NCI-H510A (cell line): ENCODE measurements at regions not wholly inside any gene's neighbourhood (a gene's known extent, or its start where the extent isn't known, plus 50 kb on each side); places are given as distances from the start of the nearest gene placed in this dataset.

Source experiments
- DNase-seq: peaks from one replicate; lab custom pipeline; 2025; lab: John Stamatoyannopoulos, UW

DNA sequence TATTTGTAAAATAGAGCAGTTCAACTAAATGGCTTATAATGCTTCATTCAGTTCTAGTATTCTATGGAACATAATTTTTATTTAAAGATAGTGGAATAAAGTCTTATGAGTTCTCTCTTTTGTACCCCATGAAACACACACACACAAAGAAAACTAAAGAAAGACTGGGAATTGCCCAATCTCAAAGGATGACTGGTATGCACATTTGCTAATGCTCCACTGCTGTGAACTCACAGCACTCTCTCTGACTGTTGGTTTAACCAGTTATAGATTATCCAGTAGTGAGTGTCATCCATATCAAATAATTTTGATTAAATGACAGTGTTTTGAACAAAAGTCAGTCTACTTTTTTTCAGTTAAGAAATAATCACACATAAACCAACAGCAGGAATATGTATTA lies 1082.4 kb upstream of the B3GALT2 start:
- no peak for DNase-seq

DNA sequence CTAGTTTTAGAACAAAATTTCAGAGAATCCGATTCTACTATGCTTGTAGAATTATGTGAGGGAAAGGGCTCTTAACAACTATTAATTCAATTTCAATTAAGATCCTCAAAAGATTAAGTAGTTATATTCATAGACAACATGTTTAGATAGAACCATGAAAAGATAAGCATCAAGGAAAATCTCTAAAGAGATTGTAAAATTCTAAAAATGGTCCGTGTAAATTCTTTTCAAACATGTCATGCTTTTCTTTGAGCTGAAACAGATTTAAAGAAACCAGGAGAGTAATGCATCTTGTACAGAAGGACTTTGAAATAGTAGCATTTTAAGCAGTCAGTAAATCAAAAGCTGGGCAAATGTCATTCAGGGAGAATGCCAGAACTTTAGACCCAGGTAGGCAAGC lies 1080.6 kb upstream of the B3GALT2 start:
- no peak for DNase-seq

DNA sequence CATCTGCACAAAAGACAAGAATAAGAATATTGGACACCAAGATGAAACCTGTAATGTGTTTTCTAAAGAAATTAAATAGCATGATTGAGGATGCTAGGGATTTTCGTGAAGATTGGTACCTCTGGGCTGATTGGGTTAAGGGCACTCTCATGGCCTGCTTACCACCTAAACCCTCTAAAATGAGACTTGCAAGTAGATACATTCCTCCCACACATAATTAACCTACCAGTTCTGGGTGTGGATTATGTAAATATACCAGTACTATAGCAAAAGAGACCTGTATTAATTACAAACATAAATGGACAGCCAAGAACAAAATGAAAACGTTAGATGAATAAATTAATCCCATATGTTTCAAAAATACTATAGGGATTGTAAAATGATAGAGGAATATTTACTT lies 1069.6 kb upstream of the B3GALT2 start:
- no peak for DNase-seq

DNA sequence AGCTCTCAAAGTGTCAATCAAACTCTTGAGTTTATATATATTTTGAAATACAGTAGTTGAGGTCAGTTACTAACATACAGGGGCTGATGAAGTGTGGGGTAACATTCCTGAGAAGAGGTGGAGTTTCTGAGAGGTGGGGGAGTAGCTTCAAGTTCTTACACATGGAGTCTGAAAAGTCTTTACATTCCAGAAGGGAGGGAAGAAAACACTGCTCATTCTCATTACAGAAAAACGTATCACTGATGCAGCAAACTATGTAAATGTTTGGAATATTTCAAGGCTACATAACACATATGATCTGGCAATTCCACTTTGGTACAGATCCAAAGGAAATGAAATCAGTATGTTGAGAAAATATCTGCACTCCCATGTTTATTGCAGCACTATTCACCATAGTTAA lies 1065.8 kb upstream of the B3GALT2 start:
- DNase-seq: no peak

DNA sequence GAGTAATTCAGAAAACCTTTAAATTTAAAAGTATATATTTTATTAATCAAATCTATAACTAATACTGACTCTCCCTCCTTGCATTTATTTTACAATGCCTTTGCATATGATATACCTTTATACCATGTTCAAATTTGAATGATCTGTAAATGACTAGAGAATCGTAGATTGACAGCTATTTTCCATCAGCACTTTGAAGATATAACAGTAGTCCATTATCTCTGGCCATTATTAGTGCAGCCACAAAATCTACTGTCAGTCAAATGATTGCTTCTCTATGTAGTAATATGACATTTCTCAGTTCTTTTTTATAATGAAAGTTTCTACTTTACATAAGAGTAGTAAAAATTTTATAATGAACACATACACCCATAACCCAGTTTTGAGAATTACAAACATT lies 1054.8 kb upstream of the B3GALT2 start:
- DNase-seq: no peak

DNA sequence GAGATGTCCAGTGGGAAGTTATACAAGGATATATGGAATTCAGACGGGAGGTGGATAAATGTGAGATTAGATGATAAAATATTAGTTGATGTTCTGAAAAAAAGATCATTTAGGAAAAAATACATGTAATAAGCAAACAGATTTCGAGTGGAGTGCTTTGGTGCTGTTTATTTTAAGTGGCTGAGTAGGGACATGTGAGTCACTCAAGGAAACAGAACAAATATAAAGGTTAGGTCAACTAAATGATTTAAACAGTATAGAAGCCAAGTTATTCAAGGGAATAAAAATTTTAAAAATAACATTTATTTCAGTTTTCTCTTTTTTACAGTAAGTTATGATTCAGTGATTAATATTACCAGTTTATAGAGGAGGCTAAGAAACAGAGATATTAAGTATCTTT lies 1046.7 kb upstream of the B3GALT2 start:
- no peak for DNase-seq

DNA sequence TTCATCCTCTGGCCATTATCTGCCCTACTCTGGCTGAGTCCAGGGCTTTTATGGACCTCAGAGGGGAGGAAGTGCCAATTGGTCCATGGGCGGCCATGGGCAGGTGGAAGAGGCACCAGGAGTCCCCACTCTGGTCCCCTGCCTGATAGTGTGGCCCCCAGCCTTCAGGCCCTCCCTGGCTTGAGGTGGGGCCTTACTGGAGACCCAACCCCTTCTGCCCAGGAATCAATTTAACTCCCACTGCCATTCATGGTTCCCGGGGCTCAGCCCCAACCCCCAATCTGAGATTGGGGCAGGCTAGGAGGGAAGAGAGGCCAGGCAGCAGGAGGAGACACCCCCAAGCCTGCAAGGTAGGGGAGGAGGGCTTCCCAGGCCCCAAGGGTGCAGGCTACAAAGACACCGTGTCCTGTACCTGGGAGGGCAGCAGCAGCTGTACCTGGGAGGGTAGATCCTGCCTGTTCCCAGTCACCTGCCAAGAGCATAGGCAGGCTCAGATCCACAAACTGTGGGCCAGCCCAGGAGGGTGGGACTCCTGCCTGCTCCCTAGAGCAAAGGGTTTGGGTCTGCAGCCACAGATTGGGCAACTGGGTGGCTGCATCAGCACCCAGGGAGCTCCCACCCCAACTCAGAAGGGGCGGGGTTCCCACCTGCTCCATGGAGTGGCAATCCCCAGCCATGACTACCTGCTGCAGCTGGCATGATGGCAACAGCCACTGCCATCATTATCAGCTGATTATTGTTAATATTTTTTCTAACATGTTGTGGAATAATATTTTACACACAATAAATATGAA lies 1044.1 kb upstream of the B3GALT2 start:
- no peak for DNase-seq

DNA sequence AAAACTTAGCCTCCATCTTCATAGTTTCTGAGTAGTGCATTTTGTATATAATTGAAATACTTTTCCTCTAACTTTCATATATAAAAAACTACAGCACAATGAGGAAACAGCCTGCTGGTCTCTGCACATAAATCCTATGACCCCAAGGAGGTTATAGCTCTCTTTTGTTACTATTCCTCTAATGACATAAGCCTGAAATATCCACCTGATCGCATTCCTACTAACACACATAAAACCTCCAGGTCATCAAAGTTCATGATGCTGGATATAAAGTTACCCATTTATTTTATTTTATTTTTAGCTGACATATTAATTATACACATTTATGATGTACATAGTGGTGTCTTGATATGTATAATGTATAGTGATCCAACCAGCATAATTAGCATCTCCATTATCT lies 1042.0 kb upstream of the B3GALT2 start:
- DNase-seq: no peak

DNA sequence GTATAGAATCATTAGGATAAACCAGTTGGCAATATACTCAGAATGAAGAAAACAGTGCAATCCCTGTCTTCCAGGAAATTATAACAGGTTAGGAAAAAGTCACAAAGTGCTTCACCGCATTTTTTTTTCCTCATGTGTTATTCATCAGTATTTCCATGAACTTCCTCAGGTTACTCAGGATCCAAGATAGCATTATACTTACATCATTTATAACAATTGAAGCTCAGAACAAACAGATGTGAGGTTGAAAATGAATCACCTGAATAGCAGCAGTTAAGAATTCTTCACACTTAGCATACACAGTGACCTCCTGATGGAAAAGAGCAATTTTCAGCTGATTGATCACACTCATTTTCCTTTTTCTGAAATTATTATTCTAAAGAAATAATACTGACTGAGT lies 1040.7 kb upstream of the B3GALT2 start:
- DNase-seq: no peak

DNA sequence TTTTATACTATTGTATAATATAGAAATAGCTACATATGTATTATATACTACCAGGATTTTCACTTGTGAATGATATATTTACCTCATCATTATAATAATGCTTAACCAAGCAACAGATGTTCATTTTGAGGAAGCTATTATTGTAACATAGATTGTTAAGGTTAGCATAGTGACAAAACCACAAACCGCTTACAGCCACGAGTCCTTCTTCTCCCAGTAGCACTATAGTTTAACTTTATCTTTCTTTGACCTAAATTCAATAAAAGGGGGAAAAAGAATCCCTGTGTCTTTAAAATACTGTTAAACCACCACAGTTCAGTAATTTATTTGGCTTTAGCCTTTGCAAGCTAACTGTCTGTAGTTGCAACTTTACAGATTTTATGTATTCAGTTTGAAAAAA lies 1039.4 kb upstream of the B3GALT2 start:
- DNase-seq: no peak

DNA sequence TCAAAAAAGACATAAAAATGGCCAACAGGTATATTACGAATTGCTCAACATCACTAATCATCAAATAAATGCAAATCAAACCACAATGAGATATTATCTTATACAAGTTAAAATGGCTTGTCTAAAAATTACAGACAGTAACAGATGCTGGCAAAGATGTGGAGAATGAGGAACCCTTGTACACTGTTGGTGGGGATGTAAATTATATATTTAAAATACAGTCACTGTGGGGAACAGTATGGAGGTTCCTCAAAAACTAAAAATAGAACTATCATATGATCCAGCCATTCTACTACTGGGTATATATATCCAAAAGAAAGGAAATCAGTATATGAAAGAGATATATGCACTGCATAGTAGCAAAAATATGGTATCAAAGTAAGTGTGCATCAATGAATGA lies 1037.2 kb upstream of the B3GALT2 start:
- no peak for DNase-seq

DNA sequence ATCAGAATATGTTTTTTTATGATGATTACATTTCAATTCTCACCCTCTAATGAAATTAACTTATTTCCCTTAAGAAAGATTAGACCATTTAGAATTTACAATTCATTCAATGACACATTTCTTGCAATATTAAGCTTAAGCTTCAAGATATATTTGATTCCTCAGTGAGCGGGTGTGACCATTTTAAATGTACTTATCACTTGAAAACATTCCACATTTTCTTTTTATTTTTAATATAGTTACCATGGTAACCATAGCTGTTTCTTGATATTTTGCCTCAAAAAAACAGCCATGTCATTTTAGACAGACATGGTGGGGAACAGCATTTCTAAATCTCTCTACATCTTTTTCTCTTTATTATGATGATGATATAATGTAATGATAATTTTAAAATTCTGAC lies 1029.0 kb upstream of the B3GALT2 start:
- DNase-seq: no peak

DNA sequence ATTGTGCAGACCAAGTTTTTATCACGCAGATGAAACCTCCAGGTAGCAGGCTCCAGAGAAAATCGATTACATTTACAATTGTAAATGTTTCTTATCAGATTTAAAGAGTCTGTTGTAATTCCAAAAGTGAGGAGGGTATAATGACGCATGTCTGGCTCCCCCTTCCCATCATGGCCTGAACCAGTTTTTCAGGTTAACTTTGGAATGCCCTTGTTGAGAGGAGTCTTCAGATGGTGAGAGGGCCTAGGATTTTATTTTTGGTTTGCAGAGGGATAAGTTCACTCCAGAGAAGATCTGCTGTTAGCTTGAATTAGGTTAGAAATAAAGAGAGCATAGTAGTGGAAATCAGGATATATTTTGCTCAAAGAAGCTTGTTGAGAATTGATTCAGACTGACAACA lies 1028.3 kb upstream of the B3GALT2 start:
- DNase-seq: no peak

DNA sequence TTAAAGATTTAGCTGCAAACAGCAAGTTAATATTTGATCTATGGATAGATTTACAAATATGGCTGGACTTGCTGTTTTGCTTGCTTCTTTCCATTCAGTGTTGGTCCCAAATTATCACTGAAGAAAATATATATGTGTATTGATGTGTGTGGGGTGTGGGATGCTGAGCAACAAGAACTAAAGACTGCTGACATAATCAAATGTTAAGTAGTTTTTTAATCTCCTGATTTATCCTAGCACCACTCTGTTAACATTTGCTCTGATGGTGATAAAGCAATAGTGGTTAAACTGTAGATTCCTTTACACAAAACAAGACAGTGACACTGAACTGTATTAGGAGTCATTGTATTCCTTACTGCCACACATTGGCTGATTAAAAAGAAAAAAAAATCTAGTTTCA lies 1023.5 kb upstream of the B3GALT2 start:
- DNase-seq: no peak

DNA sequence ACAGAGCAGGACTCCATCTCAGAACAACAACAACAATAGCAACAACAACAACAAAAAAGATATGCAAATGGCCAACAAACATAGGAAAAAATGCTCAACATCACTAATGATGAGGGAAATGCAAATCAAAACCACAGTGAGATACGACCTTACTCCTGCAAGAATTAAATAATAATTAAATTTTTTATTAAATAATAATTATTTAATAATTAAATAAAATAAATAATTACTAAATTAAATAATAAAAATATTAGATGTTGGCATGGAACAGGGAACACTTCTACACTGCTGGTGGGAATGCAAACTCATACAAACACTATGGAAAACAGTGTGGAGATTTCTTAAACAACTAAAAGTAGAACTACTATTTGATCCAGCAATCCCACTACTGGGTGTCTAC lies 1022.3 kb upstream of the B3GALT2 start:
- DNase-seq: no peak

DNA sequence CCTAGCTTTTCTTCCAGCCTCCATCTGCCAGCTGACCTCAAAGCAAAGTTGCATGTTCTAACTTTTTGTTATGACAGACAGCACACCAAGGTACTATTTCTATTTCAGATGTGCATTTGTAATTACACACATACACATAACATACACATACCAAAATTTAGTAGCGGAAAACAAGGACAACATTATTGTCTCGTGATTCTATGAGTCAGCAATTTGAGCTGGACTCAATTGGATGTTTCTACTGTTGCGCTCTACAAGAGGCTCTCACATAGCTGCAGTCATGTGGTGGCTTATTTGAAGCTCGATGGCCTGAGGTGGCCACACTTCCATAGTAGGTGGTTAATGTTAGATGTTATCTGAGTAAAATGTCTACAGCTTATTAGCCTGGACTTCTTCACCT lies 1010.1 kb upstream of the B3GALT2 start:
- DNase-seq: no peak

DNA sequence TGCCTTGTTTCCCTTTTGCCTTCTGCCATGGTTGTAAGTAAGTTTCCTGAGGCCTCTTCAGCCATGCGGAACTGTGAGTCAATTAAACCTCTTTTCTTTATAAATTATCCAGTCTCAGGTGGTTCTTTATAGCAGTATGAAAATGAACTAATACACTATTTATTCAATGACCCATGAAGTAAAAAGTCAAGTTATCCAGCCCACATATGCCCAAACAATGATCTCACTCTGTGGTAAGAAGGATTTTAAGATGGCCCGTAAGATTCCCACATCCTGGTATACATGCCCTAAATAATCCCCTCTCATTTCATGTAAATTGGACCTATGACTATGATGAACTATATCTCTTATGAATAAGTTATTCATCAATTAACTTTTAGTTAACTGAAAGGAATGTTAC lies 1008.3 kb upstream of the B3GALT2 start:
- DNase-seq: no peak

DNA sequence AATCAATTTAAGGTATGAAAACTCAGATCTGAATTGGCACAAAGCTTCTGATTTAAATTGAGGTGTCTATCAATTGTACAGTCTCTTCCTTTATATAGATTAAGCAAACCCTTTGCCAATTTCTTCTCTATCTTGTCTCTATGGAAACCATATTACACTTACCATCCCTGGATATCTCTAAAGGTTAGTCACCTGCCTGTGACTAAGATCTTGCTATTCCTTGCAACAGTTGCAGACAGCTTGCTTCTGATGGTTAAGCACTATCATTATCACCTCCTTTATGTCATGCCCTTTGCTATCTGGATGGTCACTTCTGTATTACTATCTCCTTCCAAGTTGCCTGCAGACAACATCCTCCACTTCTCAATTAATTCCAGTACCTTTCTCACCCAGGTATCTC lies 998.6 kb upstream of the B3GALT2 start:
- no peak for DNase-seq

DNA sequence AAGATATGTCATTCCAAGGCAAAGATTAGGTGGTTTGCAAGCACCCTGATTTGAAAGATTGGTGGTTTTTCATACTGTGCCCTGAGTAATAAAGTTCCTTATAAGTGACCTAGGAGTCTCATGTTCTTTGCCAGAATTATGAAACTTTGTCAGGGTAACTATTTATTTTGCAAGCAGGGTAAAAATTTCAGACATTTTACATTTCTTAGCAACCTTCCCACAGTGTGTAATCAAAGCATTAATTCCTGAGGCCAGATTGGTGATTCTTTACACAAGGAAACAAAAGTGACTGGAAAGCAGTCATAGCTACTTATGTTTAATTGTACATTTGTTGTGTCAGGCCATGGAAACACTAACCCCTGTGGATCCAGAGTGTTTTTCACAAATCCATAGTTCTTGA lies 998.0 kb upstream of the B3GALT2 start:
- DNase-seq: no peak

DNA sequence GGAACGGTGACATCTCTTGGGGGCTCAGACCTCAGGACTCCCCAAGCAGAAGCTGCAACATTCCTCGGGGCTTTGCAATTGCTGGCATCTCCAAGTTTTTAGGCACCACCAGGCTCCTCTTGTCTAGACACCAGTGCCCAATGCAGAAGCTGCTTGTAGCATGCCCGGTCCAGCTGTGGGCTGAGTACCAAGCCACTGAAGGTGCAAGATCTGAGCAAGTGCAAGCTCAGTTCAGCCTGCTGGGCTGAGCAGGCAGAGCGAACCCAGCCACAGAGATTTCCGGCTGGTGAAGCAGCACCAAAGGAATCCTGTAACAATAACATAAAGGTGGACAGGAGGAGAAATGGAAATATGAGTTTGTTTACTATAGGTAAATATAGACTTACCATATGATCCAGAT lies 995.4 kb upstream of the B3GALT2 start:
- DNase-seq: no peak

DNA sequence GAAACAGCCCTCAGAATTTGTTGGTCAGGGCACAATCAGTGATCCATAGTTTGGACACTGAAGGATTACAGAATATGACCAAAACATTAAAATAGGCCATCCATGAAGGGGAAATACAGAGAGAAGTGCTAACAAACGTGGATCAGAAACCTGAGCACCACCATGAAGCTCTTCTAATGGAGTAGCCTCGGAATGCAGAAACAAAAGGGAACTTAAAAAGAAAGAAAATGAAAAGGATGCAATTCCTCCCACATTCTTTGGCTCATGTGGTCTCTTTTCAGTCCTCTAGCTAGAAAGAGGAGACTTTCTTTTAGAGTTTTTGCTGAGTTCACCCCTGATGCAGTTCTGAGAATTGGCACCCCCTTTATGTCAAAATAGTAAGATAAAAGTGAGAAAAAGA lies 989.8 kb upstream of the B3GALT2 start:
- DNase-seq: no peak

DNA sequence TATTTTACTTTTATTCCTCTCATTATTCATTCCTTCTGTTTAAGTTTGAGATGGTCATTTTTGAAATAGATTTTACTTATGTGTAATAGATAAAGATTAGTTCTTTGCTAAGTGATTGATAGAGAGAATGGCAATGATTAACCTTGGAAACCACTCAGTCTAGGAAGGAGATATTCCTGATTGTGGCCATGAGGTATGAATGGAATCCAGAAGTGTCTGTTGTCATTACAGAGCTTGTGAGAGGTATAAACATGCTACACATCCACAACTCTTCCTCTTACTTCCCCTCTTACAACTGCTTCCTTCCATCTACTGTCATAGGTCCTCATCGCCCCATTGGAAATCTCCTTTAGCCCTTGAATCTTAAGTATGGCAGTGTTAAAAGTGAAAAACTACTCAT lies 988.8 kb upstream of the B3GALT2 start:
- no peak for DNase-seq

DNA sequence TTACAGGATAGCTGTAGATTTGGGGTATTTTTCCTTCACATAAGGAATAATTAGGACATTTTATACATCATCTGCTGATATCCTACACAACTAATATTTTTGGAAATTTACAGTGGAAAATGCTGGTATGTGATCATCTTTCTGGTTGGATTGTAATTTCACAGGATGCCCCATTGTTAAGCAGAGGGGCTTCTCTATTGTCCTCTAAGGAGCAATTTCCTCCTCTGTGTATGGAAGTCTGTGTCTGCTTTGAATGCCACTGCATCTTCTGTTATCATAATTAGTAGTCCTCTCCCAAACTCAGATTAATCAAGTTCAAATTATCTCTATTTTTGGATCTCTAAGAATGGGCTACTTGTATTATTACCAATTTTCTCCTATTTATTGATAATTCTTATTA lies 988.1 kb upstream of the B3GALT2 start:
- no peak for DNase-seq

DNA sequence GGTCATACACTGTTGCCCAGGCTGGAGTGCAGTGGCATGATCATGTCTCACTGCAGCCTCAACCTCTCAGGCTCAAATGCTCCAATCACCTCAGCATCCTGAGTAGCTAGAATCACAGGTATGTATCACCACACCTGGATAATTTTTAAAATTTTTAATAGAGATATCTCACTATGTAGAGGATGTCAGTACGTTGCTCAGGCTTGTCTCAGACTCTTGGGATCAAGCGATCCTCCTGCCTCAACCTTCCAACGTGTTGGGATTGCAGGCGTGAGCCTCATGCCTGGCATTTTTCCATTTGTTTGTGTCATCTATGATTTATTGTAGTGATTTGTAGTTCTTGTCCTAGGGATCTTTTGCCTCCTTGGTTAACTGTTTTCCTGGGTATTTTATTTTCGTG lies 985.2 kb upstream of the B3GALT2 start:
- no peak for DNase-seq
